GM23338 (cell line): ENCODE measurements at regions not wholly inside any gene's neighbourhood (a gene's known extent, or its start where the extent isn't known, plus 50 kb on each side); places are given as distances from the start of the nearest gene placed in this dataset.

Source experiments
- ATAC-seq: fragments of 200-7000 bp; cut with Tn5 transposase; 3 replicates; pipeline ENCODE4 v1.9.1; 2020
- DNase-seq: peaks from one replicate; pipeline ENCODE4 v3.0.0-alpha.2; 2015; ENCODE audit warnings: low spot score
- H2AFZ ChIP-seq: fragments of 200-600 bp; sonication (generic); 2 replicates; pipeline ENCODE4 v1.8.0; 2016; ENCODE audit warnings: antibody characterized with exemption, mild to moderate bottlenecking, moderate library complexity
- H3F3A ChIP-seq: fragments of 200-600 bp; sonication (generic); replicated peaks from 2 replicates; pipeline ENCODE4 v1.8.0; 2017; ENCODE audit warnings: antibody characterized with exemption, mixed run types, low read depth
- H3K27ac ChIP-seq: fragments of 200-600 bp; sonication (generic); 2 replicates; pipeline ENCODE4 v1.6.1; 2016; ENCODE audit warnings: low read depth
- H3K27me3 ChIP-seq: fragments of 200-600 bp; sonication (generic); 2 replicates; pipeline ENCODE4 v1.8.0; 2016; ENCODE audit warnings: mild to moderate bottlenecking, mixed run types, moderate library complexity; ENCODE audit not compliant: insufficient read depth
- H3K36me3 ChIP-seq: fragments of 200-600 bp; sonication (generic); 2 replicates; pipeline ENCODE4 v1.8.0; 2016; ENCODE audit warnings: mild to moderate bottlenecking; ENCODE audit not compliant: insufficient read depth
- H3K4me1 ChIP-seq: fragments of 200-600 bp; sonication (generic); 2 replicates; pipeline ENCODE4 v1.8.0; 2016; ENCODE audit warnings: mild to moderate bottlenecking, moderate library complexity; ENCODE audit not compliant: insufficient read depth
- H3K4me2 ChIP-seq: fragments of 200-600 bp; sonication (generic); 2 replicates; pipeline ENCODE4 v1.7.1; 2017; ENCODE audit warnings: mixed run types
- H3K4me3 ChIP-seq: fragments of 200-600 bp; sonication (generic); 2 replicates; pipeline ENCODE4 v1.6.1; 2016; ENCODE audit warnings: mixed run types
- H3K79me2 ChIP-seq: fragments of 200-600 bp; sonication (generic); replicated peaks from 2 replicates; pipeline ENCODE4 v1.8.0; 2017; ENCODE audit warnings: mild to moderate bottlenecking; ENCODE audit not compliant: insufficient read depth
- H3K9me2 ChIP-seq: fragments of 200-600 bp; sonication (generic); 2 replicates; pipeline ENCODE4 v1.8.0; 2017; ENCODE audit not compliant: insufficient read depth
- H4K20me1 ChIP-seq: fragments of 200-600 bp; sonication (generic); replicated peaks from 2 replicates; pipeline ENCODE4 v1.8.0; 2017; ENCODE audit warnings: mild to moderate bottlenecking; ENCODE audit not compliant: insufficient read depth
- H3K27ac Mint-ChIP-seq: 2 replicates; pipeline ENCODE4 v1.8.0; 2020; ENCODE audit warnings: inconsistent platforms, mild to moderate bottlenecking, moderate library complexity, mixed read lengths
- H3K27me3 Mint-ChIP-seq: 3 replicates; pipeline ENCODE4 v1.8.0; 2022; ENCODE audit warnings: low read depth, mild to moderate bottlenecking, moderate library complexity, mixed read lengths, inconsistent platforms; ENCODE audit not compliant: insufficient read depth, poor library complexity
- H3K36me3 Mint-ChIP-seq: 3 replicates; pipeline ENCODE4 v1.8.0; 2021; ENCODE audit warnings: low read depth, mild to moderate bottlenecking, inconsistent platforms, moderate library complexity, mixed read lengths
- H3K4me1 Mint-ChIP-seq: 3 replicates; pipeline ENCODE4 v1.8.0; 2020; ENCODE audit warnings: mild to moderate bottlenecking, inconsistent platforms, mixed read lengths
- H3K4me3 Mint-ChIP-seq: 3 replicates; pipeline ENCODE4 v1.8.0; 2021; ENCODE audit warnings: moderate library complexity, mild to moderate bottlenecking, inconsistent platforms, mixed read lengths
- H3K9me3 Mint-ChIP-seq: 3 replicates; pipeline ENCODE4 v1.8.0; 2020; ENCODE audit warnings: moderate library complexity, mild to moderate bottlenecking, inconsistent platforms, mixed read lengths
- CREB1 ChIP-seq: fragments of 250-450 bp; sonication (Bioruptor Pico); IDR thresholded peaks from 2 replicates; pipeline ENCODE4 v1.5.0; 2020; ENCODE audit warnings: low read depth, mild to moderate bottlenecking, moderate library complexity
- EZH2 ChIP-seq: fragments of 200-600 bp; sonication (generic); IDR thresholded peaks from one replicate; pipeline ENCODE4 v1.8.0; 2017; ENCODE audit warnings: antibody characterized with exemption, mild to moderate bottlenecking, low read depth; ENCODE audit not compliant: unreplicated experiment
- EZH2phosphoT487 ChIP-seq: fragments of 200-600 bp; sonication (generic); IDR thresholded peaks from one replicate; pipeline ENCODE4 v1.8.1; 2018; ENCODE audit warnings: antibody characterized with exemption; ENCODE audit not compliant: unreplicated experiment
- JUNB ChIP-seq: IDR thresholded peaks from one replicate; pipeline ENCODE4 v1.6.1; 2016; ENCODE audit warnings: antibody characterized with exemption; ENCODE audit not compliant: unreplicated experiment
- NANOG ChIP-seq: IDR thresholded peaks from 2 replicates; pipeline ENCODE4 v1.6.1; 2016; ENCODE audit warnings: antibody characterized with exemption, borderline replicate concordance
- POLR2AphosphoS5 ChIP-seq: IDR thresholded peaks from 2 replicates; pipeline ENCODE4 v1.6.1; 2016; ENCODE audit warnings: antibody characterized with exemption, low read depth
- STAT1 ChIP-seq: IDR thresholded peaks from one replicate; pipeline ENCODE4 v1.6.1; 2016; ENCODE audit warnings: antibody characterized with exemption; ENCODE audit not compliant: unreplicated experiment
- ZNF114 ChIP-seq: fragments of 250-450 bp; sonication (Bioruptor Pico); IDR thresholded peaks from 2 replicates; pipeline ENCODE4 v1.5.0; 2020; ENCODE audit warnings: mild to moderate bottlenecking, moderate library complexity
- ZNF331 ChIP-seq: fragments of 250-450 bp; sonication (Bioruptor Pico); IDR thresholded peaks from 2 replicates; pipeline ENCODE4 v1.5.0; 2020; ENCODE audit warnings: low read depth, mild to moderate bottlenecking, moderate library complexity
- ZNF462 ChIP-seq: fragments of 250-450 bp; sonication (Bioruptor Pico); IDR thresholded peaks from 2 replicates; pipeline ENCODE4 v1.5.0; 2020; ENCODE audit warnings: mild to moderate bottlenecking, moderate library complexity
- TF ChIP-seq, protein P1 (sequence below): IDR thresholded peaks from one replicate; pipeline ENCODE4 v1.6.1; 2018; ENCODE audit warnings: antibody characterized with exemption; ENCODE audit not compliant: unreplicated experiment
- TF ChIP-seq, protein P2 (sequence below): IDR thresholded peaks from 2 replicates; pipeline ENCODE4 v1.6.1; 2016; ENCODE audit warnings: antibody characterized with exemption
- TF ChIP-seq, protein P3 (sequence below), 2 experiments: fragments of 200-600 bp in 1 of 2; sonication (generic) in 1 of 2; conservative IDR thresholded peaks; 2 replicates each; pipeline versions ENCODE4 v1.5.1 to v1.6.1; 2016 to 2017; ENCODE audit warnings: antibody characterized with exemption in 2 of 2, low read depth in 2 of 2, mild to moderate bottlenecking in 2 of 2, moderate library complexity in 1 of 2

GRCh38 chr4:176883108-176883550 is 90.4 kb upstream of the VEGFC start:
- Histone ChIP-seq H3F3A (no peaks in the 10 kb centered on the region), H3K4me3 (no peak overlapping the region), H3K27ac (no peak overlapping the region), H3K36me3 (no peaks in the 10 kb centered on the region), H3K79me2 (no peaks in the 10 kb centered on the region), H3K9me2 (no peaks in the 10 kb centered on the region), H2AFZ (no peak overlapping the region), H3K4me2 (no peak overlapping the region), H3K4me1 (no peaks in the 10 kb centered on the region), H4K20me1 (no peaks in the 10 kb centered on the region), H3K27me3 (no peaks in the 10 kb centered on the region)
- Mint-ChIP-seq H3K4me3 (no peak overlapping the region), H3K27me3 (peaks cover 5% of the 10 kb centered on the region), H3K9me3 (no peaks in the 10 kb centered on the region), H3K27ac (no peak overlapping the region), H3K36me3 (no peaks in the 10 kb centered on the region), H3K4me1 (peaks cover 6% of the 10 kb centered on the region; the same call in 2 of the 3 replicates)
- DNase-seq = no peak
- no peak for ATAC-seq
- no peak for TF ChIP-seq EZH2phosphoT487
- no peak for TF ChIP-seq JUNB
- TF ChIP-seq NANOG = no peak
- no peak for TF ChIP-seq ZNF114
- TF ChIP-seq POLR2AphosphoS5 = no peak
- TF ChIP-seq EZH2 = no peak
- TF ChIP-seq, protein P1, sequence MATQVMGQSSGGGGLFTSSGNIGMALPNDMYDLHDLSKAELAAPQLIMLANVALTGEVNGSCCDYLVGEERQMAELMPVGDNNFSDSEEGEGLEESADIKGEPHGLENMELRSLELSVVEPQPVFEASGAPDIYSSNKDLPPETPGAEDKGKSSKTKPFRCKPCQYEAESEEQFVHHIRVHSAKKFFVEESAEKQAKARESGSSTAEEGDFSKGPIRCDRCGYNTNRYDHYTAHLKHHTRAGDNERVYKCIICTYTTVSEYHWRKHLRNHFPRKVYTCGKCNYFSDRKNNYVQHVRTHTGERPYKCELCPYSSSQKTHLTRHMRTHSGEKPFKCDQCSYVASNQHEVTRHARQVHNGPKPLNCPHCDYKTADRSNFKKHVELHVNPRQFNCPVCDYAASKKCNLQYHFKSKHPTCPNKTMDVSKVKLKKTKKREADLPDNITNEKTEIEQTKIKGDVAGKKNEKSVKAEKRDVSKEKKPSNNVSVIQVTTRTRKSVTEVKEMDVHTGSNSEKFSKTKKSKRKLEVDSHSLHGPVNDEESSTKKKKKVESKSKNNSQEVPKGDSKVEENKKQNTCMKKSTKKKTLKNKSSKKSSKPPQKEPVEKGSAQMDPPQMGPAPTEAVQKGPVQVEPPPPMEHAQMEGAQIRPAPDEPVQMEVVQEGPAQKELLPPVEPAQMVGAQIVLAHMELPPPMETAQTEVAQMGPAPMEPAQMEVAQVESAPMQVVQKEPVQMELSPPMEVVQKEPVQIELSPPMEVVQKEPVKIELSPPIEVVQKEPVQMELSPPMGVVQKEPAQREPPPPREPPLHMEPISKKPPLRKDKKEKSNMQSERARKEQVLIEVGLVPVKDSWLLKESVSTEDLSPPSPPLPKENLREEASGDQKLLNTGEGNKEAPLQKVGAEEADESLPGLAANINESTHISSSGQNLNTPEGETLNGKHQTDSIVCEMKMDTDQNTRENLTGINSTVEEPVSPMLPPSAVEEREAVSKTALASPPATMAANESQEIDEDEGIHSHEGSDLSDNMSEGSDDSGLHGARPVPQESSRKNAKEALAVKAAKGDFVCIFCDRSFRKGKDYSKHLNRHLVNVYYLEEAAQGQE = no peak
- TF ChIP-seq ZNF331 (CRISPR knock-in tag) = no peak
- TF ChIP-seq, protein P2, sequence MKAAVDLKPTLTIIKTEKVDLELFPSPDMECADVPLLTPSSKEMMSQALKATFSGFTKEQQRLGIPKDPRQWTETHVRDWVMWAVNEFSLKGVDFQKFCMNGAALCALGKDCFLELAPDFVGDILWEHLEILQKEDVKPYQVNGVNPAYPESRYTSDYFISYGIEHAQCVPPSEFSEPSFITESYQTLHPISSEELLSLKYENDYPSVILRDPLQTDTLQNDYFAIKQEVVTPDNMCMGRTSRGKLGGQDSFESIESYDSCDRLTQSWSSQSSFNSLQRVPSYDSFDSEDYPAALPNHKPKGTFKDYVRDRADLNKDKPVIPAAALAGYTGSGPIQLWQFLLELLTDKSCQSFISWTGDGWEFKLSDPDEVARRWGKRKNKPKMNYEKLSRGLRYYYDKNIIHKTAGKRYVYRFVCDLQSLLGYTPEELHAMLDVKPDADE = no peak
- TF ChIP-seq, protein P3, sequence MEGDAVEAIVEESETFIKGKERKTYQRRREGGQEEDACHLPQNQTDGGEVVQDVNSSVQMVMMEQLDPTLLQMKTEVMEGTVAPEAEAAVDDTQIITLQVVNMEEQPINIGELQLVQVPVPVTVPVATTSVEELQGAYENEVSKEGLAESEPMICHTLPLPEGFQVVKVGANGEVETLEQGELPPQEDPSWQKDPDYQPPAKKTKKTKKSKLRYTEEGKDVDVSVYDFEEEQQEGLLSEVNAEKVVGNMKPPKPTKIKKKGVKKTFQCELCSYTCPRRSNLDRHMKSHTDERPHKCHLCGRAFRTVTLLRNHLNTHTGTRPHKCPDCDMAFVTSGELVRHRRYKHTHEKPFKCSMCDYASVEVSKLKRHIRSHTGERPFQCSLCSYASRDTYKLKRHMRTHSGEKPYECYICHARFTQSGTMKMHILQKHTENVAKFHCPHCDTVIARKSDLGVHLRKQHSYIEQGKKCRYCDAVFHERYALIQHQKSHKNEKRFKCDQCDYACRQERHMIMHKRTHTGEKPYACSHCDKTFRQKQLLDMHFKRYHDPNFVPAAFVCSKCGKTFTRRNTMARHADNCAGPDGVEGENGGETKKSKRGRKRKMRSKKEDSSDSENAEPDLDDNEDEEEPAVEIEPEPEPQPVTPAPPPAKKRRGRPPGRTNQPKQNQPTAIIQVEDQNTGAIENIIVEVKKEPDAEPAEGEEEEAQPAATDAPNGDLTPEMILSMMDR (conservative IDR thresholded peaks at IDR 0.05; ENCODE audit: low read depth in 2 of 2) = no peak
- TF ChIP-seq ZNF462 (CRISPR knock-in tag) = no peak
- no peak for TF ChIP-seq CREB1
- no peak for TF ChIP-seq STAT1
